ENCODE measurements at regions not wholly inside any gene's neighbourhood (a gene's known extent, or its start where the extent isn't known, plus 50 kb on each side); places are given as distances from the start of the nearest gene placed in this dataset.

DNA sequence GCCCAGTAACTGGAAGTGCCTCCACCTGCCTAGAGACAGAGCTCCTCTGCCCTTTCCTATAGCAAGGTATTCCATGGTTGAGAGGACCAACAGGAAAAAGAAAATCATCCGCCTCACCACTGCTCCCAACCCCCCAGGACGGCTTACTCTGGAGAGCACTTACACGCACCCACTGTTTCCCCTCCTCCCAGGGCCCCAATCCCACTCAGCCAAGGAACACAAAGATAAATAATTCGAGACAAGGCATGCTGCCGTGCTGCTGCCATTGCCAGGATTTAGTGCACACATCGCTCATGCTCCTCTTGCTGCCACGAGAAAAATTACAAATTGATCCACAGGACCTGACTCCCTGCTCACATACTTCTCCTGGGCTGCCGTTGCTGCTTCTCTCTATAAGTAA is 516.6 kb downstream of the BUD13 start:
- peaks cover 31% of the 10 kb centered on the region for H3K27me3 Mint-ChIP-seq
- no peak overlapping the region for H3K27ac Mint-ChIP-seq
- DNase-seq: no peak
- ATAC-seq: no peak
- no peaks in the 10 kb centered on the region for H3K9me3 ChIP-seq (ENCODE audit: control insufficient read depth, low read length, poor library complexity, severe bottlenecking)
- no peaks in the 10 kb centered on the region for H3K36me3 Mint-ChIP-seq (ENCODE audit: low read depth)
- no peak overlapping the region for H3K4me3 Mint-ChIP-seq
- H3K4me1 Mint-ChIP-seq: peaks cover 2% of the 10 kb centered on the region

DNA sequence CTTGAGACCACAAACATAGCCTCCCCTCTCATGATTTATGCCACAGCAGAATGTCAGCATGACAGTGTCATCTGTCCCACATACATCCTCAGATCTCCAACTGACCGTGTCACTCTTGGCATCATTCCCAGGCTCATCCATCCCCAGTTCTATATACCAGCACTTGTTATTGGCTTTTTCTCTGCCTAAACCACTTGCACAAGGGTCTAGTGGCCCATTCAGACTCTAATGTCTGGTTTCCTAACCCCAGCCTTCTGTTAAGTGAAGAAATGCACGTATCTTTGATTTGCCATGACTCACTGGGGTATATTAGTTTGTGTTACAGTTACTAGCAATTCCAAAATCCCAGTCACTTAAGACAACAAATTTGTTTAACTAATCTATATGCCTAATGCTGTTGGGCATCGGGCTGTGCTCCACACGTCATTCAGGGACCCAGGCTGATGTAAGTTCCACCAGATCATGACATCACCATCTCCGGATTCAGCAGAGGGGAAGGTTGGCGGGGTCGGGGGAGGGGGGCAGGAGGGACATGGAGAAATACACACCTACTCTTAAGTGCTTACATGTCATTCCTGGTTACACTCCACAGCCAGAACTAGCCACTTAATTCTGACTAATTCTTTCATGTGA is 517.4 kb downstream of the BUD13 start:
- ATAC-seq (no peak), DNase-seq (no peak)
- H3K9me3 ChIP-seq (ENCODE audit: control insufficient read depth, low read length, poor library complexity, severe bottlenecking): no peaks in the 10 kb centered on the region
- no peaks in the 10 kb centered on the region for H3K36me3 Mint-ChIP-seq (ENCODE audit: low read depth)
- peaks cover 25% of the 10 kb centered on the region for H3K27me3 Mint-ChIP-seq
- peaks cover 2% of the 10 kb centered on the region for H3K4me1 Mint-ChIP-seq
- no peak overlapping the region for H3K27ac Mint-ChIP-seq
- H3K4me3 Mint-ChIP-seq: no peak overlapping the region

DNA sequence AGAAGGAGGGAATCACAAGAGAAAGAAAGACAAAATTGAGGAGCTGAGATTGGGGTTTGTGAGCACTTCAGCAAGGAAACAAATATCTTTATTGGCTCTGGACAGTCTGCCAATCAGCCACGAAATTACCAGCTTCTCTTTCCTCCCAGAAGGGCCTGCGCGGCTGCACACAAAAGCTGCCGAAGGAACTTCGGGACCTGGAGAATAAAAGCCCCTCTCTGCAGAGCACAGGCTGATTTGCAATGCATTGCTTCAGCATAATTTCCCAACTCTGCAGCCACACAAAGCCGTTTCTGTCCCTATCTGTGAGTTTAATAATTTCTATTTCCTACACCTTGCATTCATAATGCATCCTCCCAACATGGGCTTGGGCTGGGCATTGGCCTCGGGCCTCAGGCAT is 522.6 kb downstream of the BUD13 start:
- no peak for ATAC-seq
- no peak for DNase-seq
- H3K36me3 Mint-ChIP-seq (ENCODE audit: low read depth): no peaks in the 10 kb centered on the region
- no peaks in the 10 kb centered on the region for H3K4me1 Mint-ChIP-seq
- no peak overlapping the region for H3K4me3 Mint-ChIP-seq
- no peaks in the 10 kb centered on the region for H3K9me3 ChIP-seq (ENCODE audit: control insufficient read depth, low read length, poor library complexity, severe bottlenecking)
- no peak overlapping the region for H3K27ac Mint-ChIP-seq
- H3K27me3 Mint-ChIP-seq: peaks cover 20% of the 10 kb centered on the region

DNA sequence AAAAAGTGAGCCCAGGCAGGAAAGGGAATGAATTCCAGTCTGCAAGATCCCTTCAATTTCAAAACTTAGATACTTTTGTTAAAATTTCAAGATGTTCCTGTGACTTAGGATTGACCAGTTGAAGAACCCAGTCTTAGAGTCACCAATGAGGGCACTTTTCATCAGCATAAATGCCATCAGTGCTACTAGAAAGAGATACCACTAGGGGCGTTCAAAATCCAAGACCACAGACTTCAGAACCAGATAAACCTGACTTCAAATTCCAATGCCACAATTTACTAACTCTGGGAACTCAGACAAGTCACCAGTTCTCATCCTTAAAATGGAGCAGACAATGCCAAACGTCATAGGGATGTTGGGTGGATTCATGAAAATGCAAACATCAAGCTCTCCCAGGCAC is 523.2 kb downstream of the BUD13 start:
- Mint-ChIP-seq H3K27ac (no peak overlapping the region), H3K4me1 (no peaks in the 10 kb centered on the region), H3K36me3 (ENCODE audit: low read depth) (no peaks in the 10 kb centered on the region), H3K27me3 (peaks cover 26% of the 10 kb centered on the region), H3K4me3 (no peak overlapping the region)
- DNase-seq (no peak), ATAC-seq (no peak)
- H3K9me3 ChIP-seq (ENCODE audit: control insufficient read depth, low read length, poor library complexity, severe bottlenecking): no peaks in the 10 kb centered on the region

DNA sequence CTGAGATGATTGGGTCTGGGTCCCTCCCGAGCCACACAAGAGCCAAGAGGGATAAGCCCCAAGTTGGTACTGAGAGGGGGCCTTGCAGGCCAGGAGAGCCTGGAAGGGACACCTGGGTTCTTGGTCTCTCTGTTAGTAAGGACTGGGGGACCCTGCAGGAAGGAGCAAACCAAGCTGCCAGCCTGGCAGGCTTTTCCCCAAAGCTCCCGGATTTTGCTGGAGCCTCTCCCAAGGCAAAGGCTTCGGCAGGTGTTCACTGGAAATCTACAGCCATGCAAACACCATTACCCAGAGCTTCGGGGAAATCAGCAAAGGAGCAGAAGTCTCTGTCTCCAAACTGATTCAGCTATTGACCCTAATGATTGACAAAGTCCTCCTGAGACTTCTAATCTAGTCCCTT is 527.9 kb downstream of the BUD13 start:
- H3K36me3 Mint-ChIP-seq (ENCODE audit: low read depth): no peaks in the 10 kb centered on the region
- no peaks in the 10 kb centered on the region for H3K9me3 ChIP-seq (ENCODE audit: control insufficient read depth, low read length, poor library complexity, severe bottlenecking)
- DNase-seq (no peak), ATAC-seq (no peak)
- H3K27me3 Mint-ChIP-seq: peaks cover 33% of the 10 kb centered on the region
- H3K4me1 Mint-ChIP-seq: no peaks in the 10 kb centered on the region
- no peak overlapping the region for H3K4me3 Mint-ChIP-seq
- no peak overlapping the region for H3K27ac Mint-ChIP-seq

DNA sequence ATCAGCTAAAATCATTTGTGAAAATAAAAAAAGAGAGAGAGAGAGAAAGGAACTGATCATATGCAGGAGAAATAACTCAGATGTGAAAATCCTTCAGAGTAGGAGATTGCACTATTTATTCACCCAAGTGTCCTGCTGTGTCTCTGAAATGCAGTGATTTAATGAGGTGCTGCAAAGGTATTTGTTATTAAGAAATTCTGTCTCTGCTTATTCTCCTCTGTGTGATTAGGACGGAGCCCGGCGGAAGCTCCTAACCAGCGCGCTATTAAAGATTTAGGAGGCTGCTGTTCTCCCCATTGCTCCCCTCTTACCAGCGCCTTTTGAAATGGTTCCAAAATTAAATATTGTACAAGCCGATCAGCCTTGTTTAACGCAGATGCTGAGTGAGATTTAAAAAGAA is 528.3 kb downstream of the BUD13 start:
- Mint-ChIP-seq H3K27me3 (peaks cover 33% of the 10 kb centered on the region), H3K36me3 (ENCODE audit: low read depth) (no peaks in the 10 kb centered on the region), H3K4me1 (no peaks in the 10 kb centered on the region), H3K27ac (no peak overlapping the region), H3K4me3 (no peak overlapping the region)
- no peak for DNase-seq
- no peak for ATAC-seq
- H3K9me3 ChIP-seq (ENCODE audit: control insufficient read depth, low read length, poor library complexity, severe bottlenecking): no peaks in the 10 kb centered on the region

DNA sequence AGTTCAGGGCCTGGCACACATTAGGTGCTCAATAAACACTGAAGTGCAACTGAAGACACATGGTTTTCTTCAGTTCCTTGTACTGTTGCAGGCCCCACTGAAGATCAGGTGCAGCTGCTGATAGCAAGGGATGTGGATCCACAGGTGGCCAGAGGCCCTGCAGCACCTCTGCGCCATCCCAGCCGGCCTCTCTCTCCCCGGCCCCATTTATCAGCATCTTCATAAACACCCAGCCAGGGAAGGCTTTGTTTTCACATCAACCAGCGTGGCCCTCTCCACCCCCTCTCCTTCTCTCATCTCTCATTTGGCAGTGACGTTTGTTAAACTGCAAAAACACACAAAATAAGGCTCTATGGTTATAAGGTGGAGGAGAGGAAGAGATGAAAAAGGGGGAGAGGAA is 528.8 kb downstream of the BUD13 start:
- H3K27ac Mint-ChIP-seq: no peak overlapping the region
- peaks cover 33% of the 10 kb centered on the region for H3K27me3 Mint-ChIP-seq
- H3K4me3 Mint-ChIP-seq: no peak overlapping the region
- DNase-seq: no peak
- H3K9me3 ChIP-seq (ENCODE audit: control insufficient read depth, low read length, poor library complexity, severe bottlenecking): no peaks in the 10 kb centered on the region
- H3K4me1 Mint-ChIP-seq: no peaks in the 10 kb centered on the region
- ATAC-seq: no peak
- no peaks in the 10 kb centered on the region for H3K36me3 Mint-ChIP-seq (ENCODE audit: low read depth)

DNA sequence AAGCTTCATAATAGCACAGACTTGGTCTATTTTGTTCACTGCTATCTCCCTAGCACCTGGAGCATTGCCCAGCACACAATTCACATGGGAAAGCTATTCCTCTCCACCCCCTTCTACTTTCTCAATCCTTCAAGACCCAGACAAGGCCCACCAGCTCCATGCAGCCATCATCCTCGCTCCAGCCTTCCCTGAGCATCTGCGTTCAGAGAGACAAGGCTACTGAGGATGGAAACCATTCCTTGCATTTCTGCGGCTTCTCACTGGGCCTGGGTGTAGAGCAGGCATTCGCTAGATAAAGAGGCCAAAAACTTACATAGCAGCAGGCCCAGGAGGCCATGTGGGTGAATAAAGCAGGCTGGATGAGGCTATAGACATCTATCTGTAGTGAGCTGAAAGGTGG is 530.8 kb downstream of the BUD13 start:
- DNase-seq: no peak
- no peak for ATAC-seq
- Mint-ChIP-seq H3K4me1 (no peaks in the 10 kb centered on the region), H3K27me3 (peaks cover 21% of the 10 kb centered on the region), H3K4me3 (no peak overlapping the region), H3K36me3 (ENCODE audit: low read depth) (no peaks in the 10 kb centered on the region), H3K27ac (no peak overlapping the region)
- no peaks in the 10 kb centered on the region for H3K9me3 ChIP-seq (ENCODE audit: control insufficient read depth, low read length, poor library complexity, severe bottlenecking)

DNA sequence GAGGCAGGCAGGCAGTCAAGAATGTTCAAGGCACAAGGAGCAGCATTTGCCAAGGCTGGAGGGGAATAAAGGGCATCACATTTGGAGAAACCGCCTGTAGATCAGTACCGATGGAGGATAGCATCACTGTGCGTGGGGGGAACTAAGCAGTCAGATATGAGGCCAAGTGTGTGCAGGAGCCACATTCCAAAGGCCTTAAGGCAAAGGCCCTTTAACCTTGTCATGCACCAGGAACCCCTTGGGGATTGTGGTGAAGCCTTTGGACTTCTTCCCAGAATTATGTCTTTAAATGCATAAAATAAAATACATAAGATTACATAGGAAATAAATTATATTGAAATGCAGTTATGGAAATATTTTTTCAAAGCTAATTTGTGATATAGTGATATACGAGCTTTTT is 532.1 kb downstream of the BUD13 start:
- H3K27me3 Mint-ChIP-seq: peaks cover 26% of the 10 kb centered on the region
- H3K9me3 ChIP-seq (ENCODE audit: control insufficient read depth, low read length, poor library complexity, severe bottlenecking): no peaks in the 10 kb centered on the region
- ATAC-seq (no peak), DNase-seq (no peak)
- no peaks in the 10 kb centered on the region for H3K4me1 Mint-ChIP-seq
- no peaks in the 10 kb centered on the region for H3K36me3 Mint-ChIP-seq (ENCODE audit: low read depth)
- no peak overlapping the region for H3K4me3 Mint-ChIP-seq
- H3K27ac Mint-ChIP-seq: no peak overlapping the region

DNA sequence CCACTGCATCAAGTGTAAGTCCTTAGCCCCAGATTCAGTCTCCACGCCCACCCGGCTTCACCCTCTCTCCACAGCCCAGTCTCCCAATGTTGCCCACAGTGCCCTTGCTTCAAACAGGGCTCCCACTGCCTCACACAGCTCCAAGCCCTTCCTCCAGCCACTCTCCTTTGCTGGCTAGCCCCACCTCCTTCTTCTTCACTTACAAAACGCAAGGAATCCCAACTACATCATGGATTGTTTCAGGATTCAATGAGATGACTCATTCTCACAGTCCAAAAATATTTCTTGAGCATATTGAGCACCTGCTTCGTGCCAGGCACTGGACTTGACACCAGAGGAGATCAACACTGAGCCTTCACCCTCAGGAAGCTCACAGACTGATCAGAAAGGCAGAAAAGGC is 533.5 kb downstream of the BUD13 start:
- H3K4me1 Mint-ChIP-seq: no peaks in the 10 kb centered on the region
- H3K27me3 Mint-ChIP-seq: peaks cover 12% of the 10 kb centered on the region
- no peak for ATAC-seq
- DNase-seq: no peak
- H3K4me3 Mint-ChIP-seq: no peak overlapping the region
- H3K9me3 ChIP-seq (ENCODE audit: control insufficient read depth, low read length, poor library complexity, severe bottlenecking): no peaks in the 10 kb centered on the region
- H3K27ac Mint-ChIP-seq: no peak overlapping the region
- no peaks in the 10 kb centered on the region for H3K36me3 Mint-ChIP-seq (ENCODE audit: low read depth)

DNA sequence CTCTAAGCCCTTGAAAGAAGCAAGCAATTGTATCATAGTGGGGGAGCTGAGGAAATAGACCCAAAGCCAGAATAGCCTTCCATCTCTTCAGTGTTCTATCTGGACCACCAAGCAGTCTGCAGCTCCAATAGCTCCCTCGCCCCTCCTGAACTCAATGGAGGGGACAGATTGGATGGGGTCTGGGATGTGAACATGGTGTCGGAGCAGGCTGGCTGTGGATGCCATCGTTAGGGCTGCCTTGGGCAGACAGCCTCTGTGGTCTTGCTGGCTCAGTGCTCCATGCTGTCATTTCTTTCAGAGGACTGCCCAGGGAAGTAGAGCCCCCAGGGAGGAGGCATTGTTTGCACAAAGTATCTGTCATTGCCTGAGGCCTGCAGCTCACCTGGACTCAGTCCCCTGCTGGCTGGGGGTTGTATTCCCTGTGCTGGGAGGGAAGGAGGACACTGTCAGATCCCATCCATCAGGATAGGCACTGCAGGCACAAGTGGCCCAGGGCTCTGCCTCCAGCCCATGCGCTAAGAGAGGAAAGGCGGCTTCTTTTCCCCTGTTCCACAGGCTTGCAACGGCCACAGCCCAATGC is 537.7 kb downstream of the BUD13 start:
- DNase-seq: no peak
- Mint-ChIP-seq H3K27me3 (peaks cover 20% of the 10 kb centered on the region), H3K27ac (no peak overlapping the region), H3K4me3 (no peak overlapping the region), H3K4me1 (no peaks in the 10 kb centered on the region), H3K36me3 (ENCODE audit: low read depth) (no peaks in the 10 kb centered on the region)
- no peaks in the 10 kb centered on the region for H3K9me3 ChIP-seq (ENCODE audit: control insufficient read depth, low read length, poor library complexity, severe bottlenecking)
- no peak for ATAC-seq

DNA sequence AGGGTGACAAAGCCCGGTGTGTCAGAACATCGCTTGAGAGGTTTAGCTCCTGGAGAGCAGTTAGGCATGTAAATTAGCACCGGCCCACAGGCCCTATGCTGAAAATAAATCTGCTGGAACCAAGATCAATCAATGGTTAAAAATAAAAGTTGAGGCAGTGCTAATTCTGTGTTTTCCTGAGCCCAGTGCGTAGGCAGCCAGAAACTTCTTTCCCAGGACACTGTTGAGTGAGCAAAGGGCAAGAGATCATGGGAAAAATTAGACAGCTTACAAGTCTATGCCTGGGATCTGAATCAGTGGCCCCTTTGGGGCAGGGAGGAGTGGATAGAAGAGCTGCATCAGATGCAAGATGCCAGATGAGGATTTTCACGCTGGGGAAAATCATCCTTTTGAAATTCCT is 539.2 kb downstream of the BUD13 start:
- no peak overlapping the region for H3K27ac Mint-ChIP-seq
- no peaks in the 10 kb centered on the region for H3K36me3 Mint-ChIP-seq (ENCODE audit: low read depth)
- H3K4me3 Mint-ChIP-seq: no peak overlapping the region
- ATAC-seq (no peak), DNase-seq (no peak)
- H3K4me1 Mint-ChIP-seq: no peaks in the 10 kb centered on the region
- no peaks in the 10 kb centered on the region for H3K9me3 ChIP-seq (ENCODE audit: control insufficient read depth, low read length, poor library complexity, severe bottlenecking)
- H3K27me3 Mint-ChIP-seq: peaks cover 20% of the 10 kb centered on the region

DNA sequence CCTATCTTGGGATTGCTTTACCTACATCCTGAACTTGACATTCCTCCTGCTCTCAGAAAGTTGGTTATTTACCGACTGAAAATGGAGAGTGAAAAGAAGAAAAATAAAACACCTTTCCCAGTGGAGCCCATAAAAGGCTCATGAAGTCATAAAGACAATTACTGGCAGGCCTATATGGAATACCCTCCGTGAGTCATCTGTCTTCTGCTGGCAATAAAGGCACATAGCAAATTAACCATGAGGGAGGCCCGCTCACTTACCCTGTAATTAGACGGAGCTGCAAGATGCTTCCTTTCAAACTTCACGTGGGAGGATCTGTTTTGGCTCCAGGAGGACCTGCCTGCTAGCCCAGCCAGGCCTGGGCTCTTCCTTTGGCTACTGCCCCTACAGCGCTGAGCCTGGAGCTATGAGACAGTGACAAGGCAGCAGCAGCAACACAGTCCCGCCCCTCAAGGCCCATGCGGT is 540.4 kb downstream of the BUD13 start:
- no peaks in the 10 kb centered on the region for H3K9me3 ChIP-seq (ENCODE audit: control insufficient read depth, low read length, poor library complexity, severe bottlenecking)
- no peaks in the 10 kb centered on the region for H3K4me1 Mint-ChIP-seq
- ATAC-seq (no peak), DNase-seq (no peak)
- no peak overlapping the region for H3K4me3 Mint-ChIP-seq
- no peaks in the 10 kb centered on the region for H3K36me3 Mint-ChIP-seq (ENCODE audit: low read depth)
- no peak overlapping the region for H3K27ac Mint-ChIP-seq
- peaks cover 20% of the 10 kb centered on the region for H3K27me3 Mint-ChIP-seq

DNA sequence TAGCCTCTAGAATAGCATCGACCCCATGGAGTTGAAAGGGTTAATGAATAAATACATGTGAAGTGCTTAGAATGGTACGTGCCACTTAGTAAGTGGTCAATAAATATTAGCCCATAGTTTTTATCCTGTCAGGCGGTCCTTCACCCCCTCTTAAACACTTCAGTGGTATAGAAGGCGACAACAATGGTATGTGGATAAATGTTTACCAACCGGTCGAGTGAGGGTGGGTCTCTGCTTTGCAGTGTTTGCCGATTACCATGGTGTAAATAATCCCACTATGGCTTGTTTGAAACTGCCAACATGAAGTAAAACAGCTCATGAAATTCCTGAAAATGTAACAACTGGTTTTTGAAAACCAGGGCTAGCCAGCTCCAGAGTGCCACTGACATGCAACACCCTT is 541.2 kb downstream of the BUD13 start:
- no peak for ATAC-seq
- no peaks in the 10 kb centered on the region for H3K36me3 Mint-ChIP-seq (ENCODE audit: low read depth)
- no peak overlapping the region for H3K4me3 Mint-ChIP-seq
- H3K4me1 Mint-ChIP-seq: no peaks in the 10 kb centered on the region
- peaks cover 14% of the 10 kb centered on the region for H3K27me3 Mint-ChIP-seq
- H3K9me3 ChIP-seq (ENCODE audit: control insufficient read depth, low read length, poor library complexity, severe bottlenecking): no peaks in the 10 kb centered on the region
- no peak overlapping the region for H3K27ac Mint-ChIP-seq
- DNase-seq: no peak

Measured in T-helper 17 cell (primary cell).